Neural crest cell (in vitro differentiated cells): ENCODE measurements at regions not wholly inside any gene's neighbourhood (a gene's known extent, or its start where the extent isn't known, plus 50 kb on each side); places are given as distances from the start of the nearest gene placed in this dataset.
A peak's percentile ranks its signal among the peaks of the same experiment; 100 is the strongest.

Source experiments
- DNase-seq: peaks from one replicate; pipeline ENCODE4 v3.0.0; 2021; ENCODE audit warnings: low read depth, mixed read lengths, low spot score
- H3K27ac Mint-ChIP-seq: one replicate; pipeline ENCODE4 v1.8.0; 2021; ENCODE audit warnings: mild to moderate bottlenecking, mixed read lengths; ENCODE audit not compliant: unreplicated experiment
- H3K27me3 Mint-ChIP-seq: 2 replicates; pipeline ENCODE4 v1.8.0; 2021; ENCODE audit warnings: low read depth, mild to moderate bottlenecking, mixed read lengths
- H3K36me3 Mint-ChIP-seq: 2 replicates; pipeline ENCODE4 v1.8.0; 2021; ENCODE audit warnings: low read depth, mild to moderate bottlenecking, mixed read lengths
- H3K4me1 Mint-ChIP-seq: 2 replicates; pipeline ENCODE4 v1.8.0; 2021; ENCODE audit warnings: mixed read lengths
- H3K4me3 Mint-ChIP-seq: one replicate; pipeline ENCODE4 v1.8.0; 2021; ENCODE audit warnings: mild to moderate bottlenecking, mixed read lengths
- H3K9me3 Mint-ChIP-seq: 2 replicates; pipeline ENCODE4 v1.8.0; 2021; ENCODE audit warnings: mixed read lengths
- CTCF ChIP-seq: fragments of 200-600 bp; sonication (generic); conservative IDR thresholded peaks from 2 replicates; pipeline ENCODE4 v1.5.0; 2021; ENCODE audit warnings: antibody characterized with exemption, mild to moderate bottlenecking

- Mint-ChIP-seq H3K27me3 (no peaks in the 10 kb centered on the region), H3K27ac (no peak overlapping the region), H3K4me1 (no peaks in the 10 kb centered on the region), H3K4me3 (no peak overlapping the region), H3K9me3 (no peaks in the 10 kb centered on the region), H3K36me3 (no peaks in the 10 kb centered on the region)
- no peak for DNase-seq
- no peak for TF ChIP-seq CTCF
These were observed 82.1 kb upstream of the WNT11 start for GRCh38 chr11:76288166-76288980.

GRCh38 chr11:76287227-76287626, 80.9 kb upstream of the WNT11 start:
- no peaks in the 10 kb centered on the region for H3K36me3 Mint-ChIP-seq
- H3K27ac Mint-ChIP-seq, result no peak overlapping the region
- H3K9me3 Mint-ChIP-seq, result no peaks in the 10 kb centered on the region
- no peaks in the 10 kb centered on the region for H3K27me3 Mint-ChIP-seq
- DNase-seq, result no peak
- no peaks in the 10 kb centered on the region for H3K4me1 Mint-ChIP-seq
- no peak overlapping the region for H3K4me3 Mint-ChIP-seq
- TF ChIP-seq CTCF, result no peak

DNA sequence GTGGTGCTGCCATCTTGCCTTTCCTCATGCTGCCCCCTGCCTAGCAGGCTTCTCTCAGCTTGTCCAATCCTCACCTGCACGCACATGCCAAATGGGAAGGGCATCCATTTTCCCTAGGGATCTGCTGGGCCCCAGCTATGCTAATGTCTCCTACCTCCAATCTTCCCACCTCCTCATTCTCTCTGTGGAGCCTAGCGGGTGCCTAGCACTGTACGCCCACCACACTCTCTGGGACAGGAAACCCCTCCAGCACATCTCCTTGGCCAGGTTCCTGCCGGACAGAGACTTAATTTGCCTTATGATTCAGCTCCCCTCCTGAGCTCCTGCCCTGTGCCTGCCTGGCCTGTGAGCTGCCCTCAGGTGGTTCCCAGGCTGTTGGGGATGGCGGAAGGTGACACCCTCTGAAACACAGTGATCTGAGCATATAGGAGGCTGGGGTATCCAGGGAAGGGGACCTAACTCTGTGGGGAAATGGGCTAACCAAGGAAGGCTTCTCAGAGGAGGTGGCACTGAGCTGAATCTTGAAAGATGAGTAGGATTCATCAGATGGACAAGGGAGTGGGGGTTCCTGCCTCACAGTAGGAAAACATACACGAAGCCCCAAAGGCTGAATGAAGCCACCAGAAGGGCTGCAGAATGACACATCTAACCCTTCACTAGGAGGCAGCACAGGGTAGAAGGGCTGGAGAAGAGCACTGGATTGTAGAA, 79.2 kb upstream of the WNT11 start:
- H3K27me3 Mint-ChIP-seq, result no peaks in the 10 kb centered on the region
- H3K4me3 Mint-ChIP-seq, result no peak overlapping the region
- no peak for DNase-seq
- H3K27ac Mint-ChIP-seq, result peak overlapping the region; percentile 68
- H3K4me1 Mint-ChIP-seq, result no peaks in the 10 kb centered on the region
- H3K36me3 Mint-ChIP-seq, result no peaks in the 10 kb centered on the region
- no peaks in the 10 kb centered on the region for H3K9me3 Mint-ChIP-seq
- TF ChIP-seq CTCF, result no peak

DNA sequence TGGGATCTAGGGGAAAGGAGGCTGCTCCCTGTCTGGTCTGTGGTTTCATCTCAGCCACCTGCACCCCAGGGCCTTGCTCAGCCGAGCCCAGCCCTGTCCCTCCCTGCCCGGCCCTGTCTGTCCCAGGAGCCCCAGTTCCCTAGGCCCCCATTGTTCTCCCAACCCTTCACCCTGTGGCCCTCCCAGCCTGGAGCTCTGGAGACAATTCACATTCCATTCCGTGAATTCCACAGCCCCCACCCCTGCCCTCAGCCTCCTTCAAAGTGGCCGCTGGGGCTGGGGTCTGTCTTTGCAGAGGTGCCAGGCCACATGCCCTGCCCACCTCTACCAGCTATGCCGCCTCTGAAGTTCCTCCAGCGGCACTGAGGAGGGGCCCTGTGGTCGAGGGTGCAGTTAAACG, 77.9 kb upstream of the WNT11 start:
- H3K36me3 Mint-ChIP-seq, result no peaks in the 10 kb centered on the region

More for the DNA sequence above, 77.9 kb upstream of the WNT11 start:
- Mint-ChIP-seq H3K9me3 (no peaks in the 10 kb centered on the region), H3K4me1 (no peaks in the 10 kb centered on the region), H3K4me3 (no peak overlapping the region), H3K27me3 (no peaks in the 10 kb centered on the region), H3K27ac (no peak overlapping the region)
- no peak for TF ChIP-seq CTCF
- DNase-seq, result no peak
